GM12878 (cell line): ENCODE measurements at regions not wholly inside any gene's neighbourhood (a gene's known extent, or its start where the extent isn't known, plus 50 kb on each side); places are given as distances from the start of the nearest gene placed in this dataset.

Experiments used
- CEBPZ ChIP-seq: fragments of 150-350 bp; IDR thresholded peaks from 2 replicates; pipeline ENCODE4 v1.6.1; 2016; ENCODE audit warnings: low read depth, low read length
- HCFC1 ChIP-seq: fragments of 150-350 bp; IDR thresholded peaks from 2 replicates; pipeline ENCODE4 v1.6.1; 2014; ENCODE audit warnings: low read length
- POLR2A ChIP-seq: IDR thresholded peaks from 2 replicates; pipeline ENCODE4 v1.6.1; 2011; ENCODE audit warnings: low read depth, mild to moderate bottlenecking, low read length
- SIX5 ChIP-seq: IDR thresholded peaks from 2 replicates; pipeline ENCODE4 v1.6.1; 2011; ENCODE audit warnings: mild to moderate bottlenecking, low read depth, low read length, moderate library complexity; ENCODE audit not compliant: severe bottlenecking
- TAF1 ChIP-seq: IDR thresholded peaks from 2 replicates; pipeline ENCODE4 v1.6.1; 2011; ENCODE audit warnings: mild to moderate bottlenecking, low read depth, low read length, borderline replicate concordance
- ZBTB33 ChIP-seq: fragments of 450-650 bp; IDR thresholded peaks from 2 replicates; pipeline ENCODE4 v1.6.1; 2017; ENCODE audit warnings: mild to moderate bottlenecking
- ZBTB40 ChIP-seq: fragments of 450-650 bp; IDR thresholded peaks from 2 replicates; pipeline ENCODE4 v1.6.1; 2016; ENCODE audit warnings: mild to moderate bottlenecking, moderate library complexity, borderline replicate concordance
- ZNF592 ChIP-seq: fragments of 450-650 bp; IDR thresholded peaks from 2 replicates; pipeline ENCODE4 v1.6.1; 2017; ENCODE audit warnings: mild to moderate bottlenecking, moderate library complexity

GRCh38 chr7:81393018-81393417 is 376.8 kb downstream of the HGF start:
- TF ChIP-seq TAF1 (no peak), SIX5 (no peak), CEBPZ (no peak), HCFC1 (no peak), ZBTB33 (no peak), ZNF592 (no peak), POLR2A (no peak), ZBTB40 (no peak)
